Sciatic nerve (tissue), 2 donors: ENCODE measurements at regions not wholly inside any gene's neighbourhood (a gene's known extent, or its start where the extent isn't known, plus 50 kb on each side); places are given as distances from the start of the nearest gene placed in this dataset.
"Not testable (repeated sequence)": the region's sequence is repeated elsewhere in the genome, so short reads cannot be mapped to it uniquely, and the experiment has no call there.

Source experiments
- ATAC-seq: fragments of 200-7000 bp; cut with Tn5 transposase; one replicate; pipeline ENCODE4 v1.9.1; 2020; ENCODE audit warnings: mild to moderate bottlenecking, moderate library complexity
- DNase-seq: peaks from one replicate; pipeline ENCODE4 v3.0.0-alpha.2; 2020; ENCODE audit warnings: low spot score
- intact Hi-C: fragments of 100-400 bp; cut with DNase I; formaldehyde crosslinking; loops from one replicate; pipeline ENCODE4 v1.14.2; 2022
- donor health status: DM: no; HTN: no; CAD: no.
- donor health status: DM: no; HTN: no; CAD: no.

- ATAC-seq, intact Hi-C loops, DNase-seq: not testable (repeated sequence)
Observed at GRCh38 chr7:97928844-97929243, 56.6 kb upstream of the ASNS start.

GRCh38 chr7:97927790-97928748 is 55.9 kb upstream of the ASNS start:
- peak; percentile 66 for DNase-seq
- intact Hi-C loops, ATAC-seq: not testable (repeated sequence)
